B cell (primary cell): ENCODE measurements at regions not wholly inside any gene's neighbourhood (a gene's known extent, or its start where the extent isn't known, plus 50 kb on each side); places are given as distances from the start of the nearest gene placed in this dataset.

ENCODE experiments used
- ATAC-seq: fragments of 200-7000 bp; cut with Tn5 transposase; one replicate; pipeline ENCODE4 v1.10.0; 2021; ENCODE audit warnings: low read depth, mild to moderate bottlenecking, moderate number of reproducible peaks, moderate library complexity
- CTCF ChIA-PET: fragments of 350-600 bp; sonication (Branson Sonifier 250); formaldehyde crosslinking; loops from one replicate; lab custom pipeline; 2021; ENCODE audit warnings: antibody characterized with exemption, inconsistent platforms; lab: Charles Lee
- POLR2A ChIA-PET: fragments of 350-600 bp; sonication (Branson Sonifier 250); formaldehyde crosslinking; loops from one replicate; lab custom pipeline; 2021; ENCODE audit warnings: antibody characterized with exemption; lab: Charles Lee
- DNase-seq: peaks from one replicate; pipeline ENCODE4 v3.0.0; 2013
- H2AFZ ChIP-seq: 2 replicates; pipeline ENCODE4 v1.6.1; 2012; ENCODE audit warnings: mild to moderate bottlenecking, low read depth, low read length; ENCODE audit not compliant: insufficient read depth, poor library complexity, severe bottlenecking
- H3K27ac ChIP-seq, 2 donors: 1 replicate in 1 of 2; 2 replicates in 1 of 2; pipeline ENCODE4 v1.5.1; 2012 to 2013; ENCODE audit warnings: low read length in 2 of 2, mild to moderate bottlenecking in 2 of 2, moderate library complexity in 1 of 2
- H3K27me3 ChIP-seq, 4 experiments: fragments of 200-600 bp in 1 of 4; sonication (generic) in 1 of 4; replicated peaks in 1 of 4; 1 replicate in 2 of 4; 2 replicates in 2 of 4; pipeline versions ENCODE4 v1.6.1 to v1.7.0; 2013 to 2016; ENCODE audit warnings: low read length in 3 of 4, mild to moderate bottlenecking in 2 of 4, mixed read lengths in 1 of 4, moderate library complexity in 1 of 4; ENCODE audit not compliant: insufficient read depth in 4 of 4, control insufficient read depth in 3 of 4; ENCODE audit errors: control extremely low read depth in 1 of 4
- H3K36me3 ChIP-seq, 2 experiments: replicated peaks in 1 of 2; 1 replicate in 1 of 2; 2 replicates in 1 of 2; pipeline versions ENCODE4 v1.6.1 to v1.7.1; 2013; ENCODE audit warnings: low read length in 1 of 2; ENCODE audit not compliant: insufficient read depth in 2 of 2, control insufficient read depth in 1 of 2; ENCODE audit errors: control extremely low read depth in 1 of 2, extremely low read depth in 1 of 2
- H3K4me1 ChIP-seq, 2 donors: fragments of 200-600 bp in 1 of 2; sonication (generic) in 1 of 2; 1 replicate in 1 of 2; 2 replicates in 1 of 2; pipeline versions ENCODE4 v1.5.1 to v1.6.1; 2013 to 2017; ENCODE audit warnings: low read length in 2 of 2; ENCODE audit not compliant: control insufficient read depth in 2 of 2, insufficient read depth in 2 of 2
- H3K4me2 ChIP-seq: replicated peaks from 2 replicates; pipeline ENCODE3; 2012; ENCODE audit warnings: mild to moderate bottlenecking, low read depth, low read length; ENCODE audit not compliant: poor library complexity, severe bottlenecking
- H3K4me3 ChIP-seq, 5 experiments: fragments of 200-600 bp in 1 of 5; sonication (generic) in 1 of 5; 1 replicate in 3 of 5; 2 replicates in 2 of 5; pipeline versions ENCODE4 v1.5.1 to v1.7.0; 2011 to 2016; ENCODE audit warnings: low read length in 4 of 5, mild to moderate bottlenecking in 4 of 5, low read depth in 2 of 5, control low read depth in 1 of 5, moderate library complexity in 1 of 5; ENCODE audit not compliant: insufficient read depth in 1 of 5; ENCODE audit errors: control extremely low read depth in 1 of 5, extremely low read depth in 1 of 5
- H3K79me2 ChIP-seq: fragments of 200-600 bp; sonication (generic); one replicate; pipeline ENCODE4 v1.6.0; 2016; ENCODE audit warnings: low read length; ENCODE audit not compliant: control insufficient read depth, insufficient read depth
- H3K9ac ChIP-seq: fragments of 200-600 bp; sonication (generic); 2 replicates; pipeline ENCODE4 v1.6.1; 2017; ENCODE audit warnings: mild to moderate bottlenecking, low read length, moderate library complexity
- H3K9me3 ChIP-seq, 3 donors: one replicate each; pipeline versions ENCODE4 v1.6.1 to v1.7.1; 2013; ENCODE audit warnings: low read length in 2 of 3; ENCODE audit not compliant: control insufficient read depth in 2 of 3, insufficient read depth in 1 of 3; ENCODE audit errors: control extremely low read depth in 1 of 3
- H4K20me1 ChIP-seq: 2 replicates; pipeline ENCODE4 v1.6.0; 2012; ENCODE audit warnings: mild to moderate bottlenecking, low read length; ENCODE audit not compliant: insufficient read depth, control insufficient read depth, poor library complexity, severe bottlenecking
- H3K27ac Mint-ChIP-seq: one replicate; pipeline ENCODE4 v1.8.0; 2021; ENCODE audit warnings: mixed read lengths
- H3K27me3 Mint-ChIP-seq: one replicate; pipeline ENCODE4 v1.8.0; 2021; ENCODE audit warnings: mixed read lengths
- H3K4me1 Mint-ChIP-seq: one replicate; pipeline ENCODE4 v1.8.0; 2021; ENCODE audit warnings: mixed read lengths
- H3K4me3 Mint-ChIP-seq: one replicate; pipeline ENCODE4 v1.8.0; 2021; ENCODE audit warnings: mixed read lengths
- H3K9me3 Mint-ChIP-seq: one replicate; pipeline ENCODE4 v1.8.0; 2022; ENCODE audit warnings: mixed read lengths; ENCODE audit not compliant: insufficient read depth
- EZH2 ChIP-seq: IDR thresholded peaks from 2 replicates; pipeline ENCODE4 v1.6.1; 2012; ENCODE audit warnings: borderline replicate concordance, low read depth, mild to moderate bottlenecking, moderate library complexity, low read length; ENCODE audit not compliant: insufficient read depth, poor library complexity, severe bottlenecking
- WGBS: methylation state at CpG from one replicate; pipeline ENCODE4 v1.1.5; 2013; ENCODE audit warnings: missing lambda C conversion rate; ENCODE audit not compliant: insufficient coverage; 5-methylcytosine and 5-hydroxymethylcytosine counted together
- intact Hi-C: fragments of 100-400 bp; cut with micrococcal nuclease; formaldehyde crosslinking; loops from one replicate; pipeline ENCODE4 v1.10.0; 2022
- TF ChIP-seq, protein P1 (sequence below): fragments of 200-600 bp; IDR thresholded peaks from one replicate; pipeline ENCODE4 v1.8.0; 2022; ENCODE audit warnings: antibody characterized with exemption, mild to moderate bottlenecking

DNA sequence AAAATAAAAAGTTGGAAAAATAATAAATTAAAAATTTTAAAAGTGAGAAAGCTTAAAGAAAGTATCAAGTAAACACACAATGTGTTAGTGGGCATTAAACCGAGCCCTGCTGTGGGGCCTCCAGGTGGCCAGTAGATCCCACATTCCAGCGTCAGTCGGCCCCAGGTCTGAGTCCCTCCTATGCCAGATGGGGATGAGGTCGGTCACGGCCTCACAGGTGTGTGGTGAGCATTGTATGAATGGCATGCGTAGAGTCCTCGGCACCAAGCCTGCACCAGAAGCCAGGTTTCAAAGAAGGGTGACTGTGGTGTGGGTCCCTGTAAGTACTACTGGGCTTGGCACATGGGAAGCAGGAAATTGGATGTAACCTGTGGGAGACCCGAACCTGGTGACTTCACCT lies 75.6 kb upstream of the MSX1 start:
- intact Hi-C loops: no loop called here
- ChIA-PET CTCF (no interaction called here), POLR2A (no interaction called here)
- H3K27me3 Mint-ChIP-seq: peaks cover 4% of the 10 kb centered on the region
- peaks cover 4% of the 10 kb centered on the region for H3K4me1 Mint-ChIP-seq
- Histone ChIP-seq H4K20me1 (no peaks in the 10 kb centered on the region), H3K27ac (no peak overlapping the region), H3K4me1 (no peaks in the 10 kb centered on the region), H2AFZ (no peak overlapping the region), H3K9me3 (peaks cover 1 to 36% (median 18%) of the 10 kb centered on the region in 3 donors), H3K79me2 (no peaks in the 10 kb centered on the region), H3K4me3 (no peak overlapping the region), H3K4me2 (no peak overlapping the region), H3K9ac (no peak overlapping the region), H3K36me3 (no peaks in the 10 kb centered on the region), H3K27me3 (peaks cover 0 to 4% (median 2%) of the 10 kb centered on the region in 4 experiments)
- H3K4me3 Mint-ChIP-seq: no peak overlapping the region
- H3K9me3 Mint-ChIP-seq: peaks cover 3% of the 10 kb centered on the region
- DNase-seq (no peak), ATAC-seq (no peak)
- TF ChIP-seq, protein P1, sequence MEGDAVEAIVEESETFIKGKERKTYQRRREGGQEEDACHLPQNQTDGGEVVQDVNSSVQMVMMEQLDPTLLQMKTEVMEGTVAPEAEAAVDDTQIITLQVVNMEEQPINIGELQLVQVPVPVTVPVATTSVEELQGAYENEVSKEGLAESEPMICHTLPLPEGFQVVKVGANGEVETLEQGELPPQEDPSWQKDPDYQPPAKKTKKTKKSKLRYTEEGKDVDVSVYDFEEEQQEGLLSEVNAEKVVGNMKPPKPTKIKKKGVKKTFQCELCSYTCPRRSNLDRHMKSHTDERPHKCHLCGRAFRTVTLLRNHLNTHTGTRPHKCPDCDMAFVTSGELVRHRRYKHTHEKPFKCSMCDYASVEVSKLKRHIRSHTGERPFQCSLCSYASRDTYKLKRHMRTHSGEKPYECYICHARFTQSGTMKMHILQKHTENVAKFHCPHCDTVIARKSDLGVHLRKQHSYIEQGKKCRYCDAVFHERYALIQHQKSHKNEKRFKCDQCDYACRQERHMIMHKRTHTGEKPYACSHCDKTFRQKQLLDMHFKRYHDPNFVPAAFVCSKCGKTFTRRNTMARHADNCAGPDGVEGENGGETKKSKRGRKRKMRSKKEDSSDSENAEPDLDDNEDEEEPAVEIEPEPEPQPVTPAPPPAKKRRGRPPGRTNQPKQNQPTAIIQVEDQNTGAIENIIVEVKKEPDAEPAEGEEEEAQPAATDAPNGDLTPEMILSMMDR: no peak
- no peak for TF ChIP-seq EZH2
- H3K27ac Mint-ChIP-seq: no peak overlapping the region
- 95% methylated on average over 6 of the region's 8 CpGs for WGBS

DNA sequence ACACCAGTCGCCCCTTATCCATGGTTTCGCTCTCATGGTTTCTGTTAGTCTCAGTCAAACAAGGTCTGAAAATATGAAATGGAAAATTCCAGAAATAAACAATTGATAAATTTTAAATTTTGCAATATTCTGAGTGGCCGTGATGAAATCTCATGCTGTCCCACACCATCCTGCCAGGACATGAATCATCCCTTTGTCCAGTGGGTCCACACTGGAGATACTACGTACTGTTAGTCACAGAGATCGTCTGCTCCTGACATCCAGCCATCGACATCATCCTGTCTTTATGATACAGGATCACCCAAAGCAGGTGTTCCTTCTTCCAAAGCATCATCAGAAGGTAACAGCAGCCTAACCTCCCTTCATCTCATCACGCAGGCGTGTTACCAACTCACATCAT lies 76.5 kb upstream of the MSX1 start:
- Mint-ChIP-seq H3K4me3 (no peak overlapping the region), H3K27ac (no peak overlapping the region), H3K27me3 (peaks cover 4% of the 10 kb centered on the region), H3K9me3 (peaks cover 3% of the 10 kb centered on the region), H3K4me1 (peaks cover 4% of the 10 kb centered on the region)
- ChIA-PET CTCF (no interaction called here), POLR2A (no interaction called here)
- Histone ChIP-seq H4K20me1 (no peaks in the 10 kb centered on the region), H3K4me3 (no peak overlapping the region), H3K9me3 (peaks cover 1 to 34% (median 9%) of the 10 kb centered on the region in 3 donors), H3K9ac (no peak overlapping the region), H3K79me2 (no peaks in the 10 kb centered on the region), H2AFZ (no peak overlapping the region), H3K4me1 (no peaks in the 10 kb centered on the region), H3K27me3 (peaks cover 0 to 4% (median 2%) of the 10 kb centered on the region in 4 experiments), H3K27ac (no peak overlapping the region), H3K36me3 (no peaks in the 10 kb centered on the region), H3K4me2 (no peak overlapping the region)
- WGBS: 100% methylated on average over 3 of the region's 8 CpGs
- intact Hi-C loops: no loop called here
- ATAC-seq (no peak), DNase-seq (no peak)
- no peak for TF ChIP-seq EZH2
- TF ChIP-seq, protein P1: no peak
